Neutrophil (primary cell): ENCODE measurements at regions not wholly inside any gene's neighbourhood (a gene's known extent, or its start where the extent isn't known, plus 50 kb on each side); places are given as distances from the start of the nearest gene placed in this dataset.
A peak's percentile ranks its signal among the peaks of the same experiment; 100 is the strongest.

ENCODE experiments used
- H3K27ac ChIP-seq: fragments of 200-600 bp; sonication (generic); 2 replicates; pipeline ENCODE4 v1.5.1; 2016; ENCODE audit warnings: mild to moderate bottlenecking, moderate library complexity
- H3K27me3 ChIP-seq: fragments of 200-600 bp; sonication (generic); 2 replicates; pipeline ENCODE4 v1.6.0; 2016; ENCODE audit warnings: mild to moderate bottlenecking
- H3K36me3 ChIP-seq: fragments of 200-600 bp; sonication (generic); 2 replicates; pipeline ENCODE4 v1.5.1; 2017
- H3K4me1 ChIP-seq, 2 experiments: fragments of 200-600 bp in 1 of 2; sonication (generic) in 1 of 2; 1 replicate in 1 of 2; 2 replicates in 1 of 2; pipeline versions ENCODE4 v1.5.1 to v1.6.1; 2013 to 2016; ENCODE audit warnings: low read depth in 1 of 2, low read length in 1 of 2, mild to moderate bottlenecking in 1 of 2, moderate library complexity in 1 of 2; ENCODE audit not compliant: control insufficient read depth in 1 of 2, insufficient read depth in 1 of 2
- H3K4me3 ChIP-seq, 2 experiments: fragments of 200-600 bp in 1 of 2; sonication (generic) in 1 of 2; 1 replicate in 1 of 2; 2 replicates in 1 of 2; pipeline ENCODE4 v1.5.1; 2013 to 2016; ENCODE audit warnings: low read depth in 1 of 2, low read length in 1 of 2, mild to moderate bottlenecking in 1 of 2, moderate library complexity in 1 of 2
- H3K9me3 ChIP-seq: fragments of 200-600 bp; sonication (generic); 2 replicates; pipeline ENCODE4 v1.5.1; 2016
- CTCF ChIP-seq: fragments of 200-600 bp; sonication (generic); IDR thresholded peaks from 2 replicates; pipeline ENCODE4 v1.5.1; 2016; ENCODE audit warnings: antibody characterized with exemption

- Histone ChIP-seq H3K4me1 (no peaks in the 10 kb centered on the region), H3K27me3 (peaks cover 18% of the 10 kb centered on the region), H3K36me3 (no peaks in the 10 kb centered on the region), H3K9me3 (no peaks in the 10 kb centered on the region), H3K4me3 (no peak overlapping the region), H3K27ac (no peak overlapping the region)
- no peak for TF ChIP-seq CTCF
These were observed 656.8 kb downstream of the VRK1 start for GRCh38 chr14:97453991-97454390.

GRCh38 chr14:97456462-97456861 lies 659.3 kb downstream of the VRK1 start:
- Histone ChIP-seq H3K36me3 (no peaks in the 10 kb centered on the region), H3K27ac (no peak overlapping the region), H3K27me3 (peaks cover 30% of the 10 kb centered on the region), H3K9me3 (no peaks in the 10 kb centered on the region), H3K4me1 (no peaks in the 10 kb centered on the region), H3K4me3 (no peak overlapping the region)
- no peak for TF ChIP-seq CTCF

- no peaks in the 10 kb centered on the region for H3K4me1 ChIP-seq
- no peak for TF ChIP-seq CTCF
- no peak overlapping the region for H3K27ac ChIP-seq
- H3K27me3 ChIP-seq: peaks cover 30% of the 10 kb centered on the region
- H3K36me3 ChIP-seq: no peaks in the 10 kb centered on the region
- no peak overlapping the region for H3K4me3 ChIP-seq
- H3K9me3 ChIP-seq: no peaks in the 10 kb centered on the region
These were observed 659.8 kb downstream of the VRK1 start for GRCh38 chr14:97456958-97457357.

GRCh38 chr14:97457575-97458085 lies 660.4 kb downstream of the VRK1 start:
- H3K27me3 ChIP-seq: peaks cover 30% of the 10 kb centered on the region
- H3K27ac ChIP-seq: no peak overlapping the region
- H3K36me3 ChIP-seq: no peaks in the 10 kb centered on the region
- H3K9me3 ChIP-seq: no peaks in the 10 kb centered on the region
- H3K4me3 ChIP-seq: no peak overlapping the region
- no peaks in the 10 kb centered on the region for H3K4me1 ChIP-seq
- TF ChIP-seq CTCF: no peak

- Histone ChIP-seq H3K9me3 (no peaks in the 10 kb centered on the region), H3K27me3 (peaks cover 30% of the 10 kb centered on the region), H3K4me3 (peak overlapping the region; percentile 29 to 59), H3K4me1 (no peaks in the 10 kb centered on the region), H3K36me3 (no peaks in the 10 kb centered on the region), H3K27ac (no peak overlapping the region)
- TF ChIP-seq CTCF: no peak
These were observed 661.1 kb downstream of the VRK1 start for GRCh38 chr14:97458255-97458654.
